Left ventricle myocardium inferior (tissue), 1 donor: ENCODE measurements at regions not wholly inside any gene's neighbourhood (a gene's known extent, or its start where the extent isn't known, plus 50 kb on each side); places are given as distances from the start of the nearest gene placed in this dataset.

Experiments used
- DNase-seq: peaks from one replicate; pipeline ENCODE4 v3.0.0-alpha.2; 2020
- H3K27ac ChIP-seq: fragments of 200-600 bp; replicated peaks from 2 replicates; pipeline ENCODE4 v1.8.0; 2021
- H3K27me3 ChIP-seq: fragments of 200-600 bp; 2 replicates; pipeline ENCODE4 v1.8.0; 2021; ENCODE audit warnings: low read depth
- H3K36me3 ChIP-seq: fragments of 200-600 bp; 2 replicates; pipeline ENCODE4 v1.8.0; 2021
- H3K4me1 ChIP-seq: fragments of 200-600 bp; 2 replicates; pipeline ENCODE4 v1.8.0; 2021
- H3K4me3 ChIP-seq: fragments of 200-600 bp; 2 replicates; pipeline ENCODE4 v1.8.0; 2021; ENCODE audit warnings: mild to moderate bottlenecking, moderate library complexity
- H3K9me3 ChIP-seq: fragments of 200-600 bp; replicated peaks from 2 replicates; pipeline ENCODE4 v1.8.0; 2021
- intact Hi-C: fragments of 100-400 bp; cut with micrococcal nuclease; formaldehyde crosslinking; loops from one replicate; pipeline ENCODE4 v1.11.0; 2022
- TF ChIP-seq, protein P1 (sequence below): fragments of 200-600 bp; IDR thresholded peaks from 2 replicates; pipeline ENCODE4 v1.8.0; 2021; ENCODE audit warnings: antibody characterized with exemption, mild to moderate bottlenecking, borderline replicate concordance
- donor health status: DM: no; HTN: yes; CAD: no; lungs with severe emphysema.

DNA sequence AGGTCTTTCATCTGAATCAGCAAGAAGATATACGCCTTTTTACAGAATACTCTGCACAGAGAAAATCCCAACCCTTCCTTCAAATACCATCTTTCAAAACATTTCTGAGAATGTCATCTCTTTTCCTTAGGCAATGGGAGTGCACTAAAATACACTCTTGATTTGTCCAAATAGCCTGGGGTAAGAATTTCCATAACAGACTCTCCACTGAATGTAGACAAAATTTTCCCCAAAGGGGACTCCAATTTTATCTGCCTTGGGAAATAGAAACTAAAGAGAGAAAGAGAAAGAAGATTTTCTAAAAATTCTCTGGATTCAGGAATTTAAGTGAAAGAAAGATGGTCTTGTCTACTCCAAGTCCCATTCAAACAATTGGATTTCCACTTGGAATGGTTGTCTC is 394.5 kb upstream of the CHAC2 start:
- DNase-seq = no peak
- H3K9me3 ChIP-seq = peaks cover 9% of the 10 kb centered on the region
- no peaks in the 10 kb centered on the region for H3K36me3 ChIP-seq
- no peaks in the 10 kb centered on the region for H3K4me1 ChIP-seq
- intact Hi-C loops = no loop called here
- H3K27ac ChIP-seq = no peak overlapping the region
- TF ChIP-seq, protein P1, sequence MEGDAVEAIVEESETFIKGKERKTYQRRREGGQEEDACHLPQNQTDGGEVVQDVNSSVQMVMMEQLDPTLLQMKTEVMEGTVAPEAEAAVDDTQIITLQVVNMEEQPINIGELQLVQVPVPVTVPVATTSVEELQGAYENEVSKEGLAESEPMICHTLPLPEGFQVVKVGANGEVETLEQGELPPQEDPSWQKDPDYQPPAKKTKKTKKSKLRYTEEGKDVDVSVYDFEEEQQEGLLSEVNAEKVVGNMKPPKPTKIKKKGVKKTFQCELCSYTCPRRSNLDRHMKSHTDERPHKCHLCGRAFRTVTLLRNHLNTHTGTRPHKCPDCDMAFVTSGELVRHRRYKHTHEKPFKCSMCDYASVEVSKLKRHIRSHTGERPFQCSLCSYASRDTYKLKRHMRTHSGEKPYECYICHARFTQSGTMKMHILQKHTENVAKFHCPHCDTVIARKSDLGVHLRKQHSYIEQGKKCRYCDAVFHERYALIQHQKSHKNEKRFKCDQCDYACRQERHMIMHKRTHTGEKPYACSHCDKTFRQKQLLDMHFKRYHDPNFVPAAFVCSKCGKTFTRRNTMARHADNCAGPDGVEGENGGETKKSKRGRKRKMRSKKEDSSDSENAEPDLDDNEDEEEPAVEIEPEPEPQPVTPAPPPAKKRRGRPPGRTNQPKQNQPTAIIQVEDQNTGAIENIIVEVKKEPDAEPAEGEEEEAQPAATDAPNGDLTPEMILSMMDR = no peak
- no peaks in the 10 kb centered on the region for H3K27me3 ChIP-seq
- H3K4me3 ChIP-seq = no peak overlapping the region

DNA sequence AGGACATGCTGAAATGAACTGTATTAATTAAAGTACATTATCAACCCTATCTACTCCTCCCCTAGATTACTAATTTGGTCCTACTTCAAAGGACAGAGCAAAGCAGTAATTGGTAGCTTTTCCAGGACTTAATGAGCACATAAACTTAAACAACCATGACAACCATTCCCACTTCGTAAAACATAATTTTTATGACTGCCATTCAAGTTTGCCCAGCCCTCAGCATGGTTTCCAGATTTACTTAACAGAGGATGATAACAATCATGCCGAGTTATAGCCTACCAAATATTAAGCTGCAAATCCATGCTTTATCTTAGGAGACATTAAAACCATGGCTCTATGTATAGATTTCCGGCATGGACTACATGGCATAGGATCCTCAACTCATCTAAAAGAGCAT is 401.1 kb upstream of the CHAC2 start:
- TF ChIP-seq, protein P1 = no peak
- Histone ChIP-seq H3K4me3 (no peak overlapping the region), H3K9me3 (peaks cover 9% of the 10 kb centered on the region), H3K4me1 (no peaks in the 10 kb centered on the region), H3K36me3 (no peaks in the 10 kb centered on the region), H3K27me3 (no peaks in the 10 kb centered on the region), H3K27ac (no peak overlapping the region)
- DNase-seq = no peak
- intact Hi-C loops = no loop called here

DNA sequence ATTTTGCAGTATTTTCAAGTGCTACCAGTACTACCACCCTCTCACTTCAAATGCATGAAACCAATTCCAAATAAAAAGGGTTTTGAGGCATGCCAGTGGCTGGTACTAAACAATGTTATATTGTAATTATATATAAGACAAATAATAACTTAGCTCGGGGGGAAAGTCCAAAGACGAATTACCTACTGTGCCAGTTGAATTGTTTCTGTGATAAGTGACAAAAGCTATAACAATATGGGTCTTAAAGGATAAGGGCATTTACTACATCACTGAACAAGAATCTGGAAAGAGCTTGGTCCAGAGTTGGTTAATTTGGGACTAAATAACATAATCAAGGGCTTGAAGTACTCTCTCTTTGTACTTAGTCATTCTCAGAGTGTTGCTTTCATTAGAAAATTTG is 404.7 kb upstream of the CHAC2 start:
- Histone ChIP-seq H3K4me1 (no peaks in the 10 kb centered on the region), H3K27ac (no peak overlapping the region), H3K4me3 (no peak overlapping the region), H3K36me3 (no peaks in the 10 kb centered on the region), H3K27me3 (no peaks in the 10 kb centered on the region), H3K9me3 (peaks cover 24% of the 10 kb centered on the region)
- DNase-seq = no peak
- TF ChIP-seq, protein P1 = no peak
- intact Hi-C loops = no loop called here

DNA sequence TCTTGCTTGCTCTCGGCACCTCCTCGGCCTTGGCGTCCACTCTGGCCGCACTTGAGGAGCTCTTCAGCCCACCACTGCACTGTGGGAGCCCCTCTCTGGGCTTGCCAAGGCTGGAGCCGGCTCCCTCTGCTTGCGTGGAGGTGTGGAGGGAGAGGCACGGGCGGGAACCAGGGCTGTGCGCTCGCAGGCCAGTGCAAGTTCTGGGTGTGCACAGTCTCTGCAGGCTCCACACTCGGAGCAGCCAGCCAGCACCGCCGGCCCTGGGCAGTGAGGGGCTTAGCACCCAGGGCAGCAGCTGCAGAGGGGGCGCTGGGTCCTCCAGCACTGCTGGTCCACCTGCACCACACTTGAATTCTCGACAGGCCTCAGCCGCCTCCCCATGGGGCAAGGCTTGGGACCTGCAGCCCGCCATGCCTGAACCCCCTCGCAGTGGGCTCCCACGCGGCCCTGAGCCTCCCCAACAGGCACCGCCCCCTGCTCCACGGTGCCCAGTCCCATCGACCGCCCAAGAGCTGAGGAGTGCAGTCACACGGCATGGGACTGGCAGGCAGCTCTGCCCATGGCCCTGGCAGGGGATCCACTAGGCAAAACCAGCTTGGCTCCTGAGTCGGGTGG is 411.2 kb upstream of the CHAC2 start:
- TF ChIP-seq, protein P1 = no peak
- Histone ChIP-seq H3K9me3 (peaks cover 40% of the 10 kb centered on the region), H3K4me1 (no peaks in the 10 kb centered on the region), H3K27me3 (no peaks in the 10 kb centered on the region), H3K36me3 (no peaks in the 10 kb centered on the region), H3K4me3 (no peak overlapping the region), H3K27ac (no peak overlapping the region)
- intact Hi-C loops = no loop called here
- DNase-seq = no peak

DNA sequence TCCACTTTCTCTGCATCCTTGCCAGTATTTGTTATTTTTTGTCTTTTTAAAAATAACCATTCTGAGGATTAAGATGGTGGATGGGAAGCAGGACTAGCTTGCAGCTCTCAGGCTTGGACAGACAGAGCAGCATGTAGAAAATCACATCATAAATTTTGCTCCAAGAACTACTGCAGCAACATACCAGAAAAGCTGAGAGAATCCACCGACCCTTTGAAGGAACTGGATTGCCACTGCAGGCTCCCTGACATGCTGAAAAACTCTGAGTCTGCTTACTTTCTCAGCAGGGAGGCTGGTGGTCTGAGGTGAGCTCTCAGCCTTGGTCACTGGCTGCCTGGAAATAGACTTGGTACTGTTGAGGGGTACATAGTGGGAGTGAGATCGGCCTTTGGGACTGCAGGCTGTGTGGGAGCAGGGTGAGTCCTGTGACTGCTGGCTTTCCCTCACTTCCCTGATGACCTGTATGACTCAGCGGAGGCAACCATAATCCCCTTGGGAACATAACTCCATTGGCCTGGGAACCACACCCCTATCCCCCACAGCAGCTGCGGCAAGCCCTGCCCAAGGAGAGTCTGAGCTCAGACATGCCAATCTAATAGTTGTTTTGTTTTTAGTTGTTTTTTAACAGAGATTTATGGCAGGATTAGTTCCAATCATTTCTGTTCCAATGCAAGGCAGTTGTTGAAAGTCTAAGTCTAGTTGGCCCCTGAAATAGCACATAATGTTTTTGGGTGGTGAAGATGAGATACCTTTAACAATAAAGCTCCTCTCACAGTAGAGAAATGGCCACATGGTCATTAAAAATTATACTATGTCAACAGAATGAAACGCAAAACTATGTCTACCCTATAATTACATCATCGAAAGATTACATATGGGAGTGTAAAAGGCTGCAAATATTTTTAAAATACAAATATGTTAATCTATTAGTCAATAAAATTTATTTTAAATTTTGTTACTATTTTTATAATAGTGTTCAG is 414.2 kb upstream of the CHAC2 start:
- no peaks in the 10 kb centered on the region for H3K27me3 ChIP-seq
- no peak for DNase-seq
- no peaks in the 10 kb centered on the region for H3K36me3 ChIP-seq
- intact Hi-C loops = no loop called here
- H3K9me3 ChIP-seq = peaks cover 26% of the 10 kb centered on the region
- no peak overlapping the region for H3K4me3 ChIP-seq
- H3K27ac ChIP-seq = no peak overlapping the region
- H3K4me1 ChIP-seq = no peaks in the 10 kb centered on the region
- TF ChIP-seq, protein P1 = no peak
